GM12864 (cell line): ENCODE measurements at regions not wholly inside any gene's neighbourhood (a gene's known extent, or its start where the extent isn't known, plus 50 kb on each side); places are given as distances from the start of the nearest gene placed in this dataset.

Experiments used
- DNase-seq: peaks from one replicate; pipeline ENCODE4 v3.0.0-alpha.2; 2011; ENCODE audit warnings: low read depth
- H3K4me3 ChIP-seq: 2 replicates; pipeline ENCODE4 v1.5.1; 2011; ENCODE audit warnings: mild to moderate bottlenecking, low read depth, low read length, control low read depth
- TF ChIP-seq, protein P1 (sequence below): IDR thresholded peaks from 2 replicates; pipeline ENCODE4 v1.5.1; 2011; ENCODE audit warnings: low read depth, mild to moderate bottlenecking, moderate library complexity, low read length, control low read depth, inconsistent platforms; ENCODE audit errors: missing control alignments

DNA sequence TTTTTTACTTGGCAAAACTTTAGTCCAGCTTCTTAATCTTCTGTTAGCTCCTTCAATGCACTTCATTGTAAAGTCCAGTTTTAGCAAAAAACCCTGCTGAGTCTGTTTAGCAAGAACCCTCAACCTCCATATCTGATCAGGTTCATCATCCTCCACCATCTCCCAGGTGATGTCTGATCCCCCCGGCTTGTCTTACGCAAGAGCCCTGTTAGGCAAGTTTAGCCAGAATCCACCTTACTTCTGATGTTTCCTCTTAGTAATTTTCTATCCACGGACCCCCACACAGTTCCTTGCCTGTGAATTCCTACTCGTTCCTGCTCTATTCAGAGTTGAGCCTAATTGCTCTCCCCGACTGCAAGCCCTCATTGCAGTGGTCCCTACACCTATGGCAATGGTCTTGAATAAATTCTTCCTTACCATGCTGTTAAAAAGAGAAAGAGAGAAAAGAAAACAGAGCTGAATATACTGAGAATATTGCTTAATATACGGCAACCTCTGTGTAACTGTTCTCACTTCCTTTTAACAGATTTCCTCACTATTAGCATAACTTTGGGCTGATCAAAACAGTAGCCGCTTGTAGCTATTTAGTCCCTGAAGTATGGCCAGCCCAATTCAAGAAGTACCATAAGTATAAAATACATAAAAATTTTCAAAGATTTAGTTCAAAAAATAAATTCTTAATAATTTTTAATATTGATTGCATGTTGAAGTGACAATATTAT, 78.7 kb upstream of the MME start:
- no peak overlapping the region for H3K4me3 ChIP-seq
- DNase-seq = no peak

DNA sequence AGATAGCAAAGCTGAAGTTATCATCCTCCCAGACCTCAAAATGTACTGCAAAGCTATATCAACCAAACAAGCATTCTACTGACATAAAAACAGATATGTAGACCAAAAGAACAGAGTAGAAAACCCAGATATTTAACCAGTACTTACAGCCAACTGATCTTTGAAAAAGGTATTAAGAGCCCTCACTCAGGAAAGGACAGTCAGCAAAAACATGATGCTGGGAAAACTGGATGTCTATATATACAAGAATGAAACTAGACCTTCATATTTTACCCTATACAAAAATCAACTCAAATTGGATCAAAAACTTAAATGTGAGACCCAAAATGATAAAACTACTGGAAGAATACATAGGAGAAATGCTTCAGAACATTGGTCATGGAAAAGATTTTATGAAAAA, 87.5 kb upstream of the MME start:
- DNase-seq = no peak
- no peak overlapping the region for H3K4me3 ChIP-seq
- TF ChIP-seq, protein P1, sequence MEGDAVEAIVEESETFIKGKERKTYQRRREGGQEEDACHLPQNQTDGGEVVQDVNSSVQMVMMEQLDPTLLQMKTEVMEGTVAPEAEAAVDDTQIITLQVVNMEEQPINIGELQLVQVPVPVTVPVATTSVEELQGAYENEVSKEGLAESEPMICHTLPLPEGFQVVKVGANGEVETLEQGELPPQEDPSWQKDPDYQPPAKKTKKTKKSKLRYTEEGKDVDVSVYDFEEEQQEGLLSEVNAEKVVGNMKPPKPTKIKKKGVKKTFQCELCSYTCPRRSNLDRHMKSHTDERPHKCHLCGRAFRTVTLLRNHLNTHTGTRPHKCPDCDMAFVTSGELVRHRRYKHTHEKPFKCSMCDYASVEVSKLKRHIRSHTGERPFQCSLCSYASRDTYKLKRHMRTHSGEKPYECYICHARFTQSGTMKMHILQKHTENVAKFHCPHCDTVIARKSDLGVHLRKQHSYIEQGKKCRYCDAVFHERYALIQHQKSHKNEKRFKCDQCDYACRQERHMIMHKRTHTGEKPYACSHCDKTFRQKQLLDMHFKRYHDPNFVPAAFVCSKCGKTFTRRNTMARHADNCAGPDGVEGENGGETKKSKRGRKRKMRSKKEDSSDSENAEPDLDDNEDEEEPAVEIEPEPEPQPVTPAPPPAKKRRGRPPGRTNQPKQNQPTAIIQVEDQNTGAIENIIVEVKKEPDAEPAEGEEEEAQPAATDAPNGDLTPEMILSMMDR = no peak

More for the DNA sequence above, 78.7 kb upstream of the MME start:
- TF ChIP-seq, protein P1 = no peak

DNA sequence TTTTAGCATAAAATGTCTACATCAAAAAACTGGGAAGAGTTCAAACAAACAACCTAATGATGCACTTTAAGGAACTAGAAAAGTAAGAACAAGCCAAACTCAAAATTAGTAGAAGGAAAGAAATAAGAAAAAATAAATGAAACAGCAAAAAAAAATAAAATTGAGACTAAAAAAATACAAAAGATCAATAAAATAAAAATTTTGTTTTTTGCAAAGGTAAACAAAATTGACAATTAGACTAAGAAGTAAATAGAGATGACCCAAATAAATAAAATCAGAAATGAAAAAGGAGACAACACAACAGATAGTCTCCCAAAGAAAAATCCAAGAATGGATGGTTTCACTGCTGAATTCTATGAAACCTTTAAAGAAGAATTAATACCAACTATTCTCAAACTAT, 89.6 kb upstream of the MME start:
- TF ChIP-seq, protein P1 = no peak
- no peak overlapping the region for H3K4me3 ChIP-seq
- no peak for DNase-seq

DNA sequence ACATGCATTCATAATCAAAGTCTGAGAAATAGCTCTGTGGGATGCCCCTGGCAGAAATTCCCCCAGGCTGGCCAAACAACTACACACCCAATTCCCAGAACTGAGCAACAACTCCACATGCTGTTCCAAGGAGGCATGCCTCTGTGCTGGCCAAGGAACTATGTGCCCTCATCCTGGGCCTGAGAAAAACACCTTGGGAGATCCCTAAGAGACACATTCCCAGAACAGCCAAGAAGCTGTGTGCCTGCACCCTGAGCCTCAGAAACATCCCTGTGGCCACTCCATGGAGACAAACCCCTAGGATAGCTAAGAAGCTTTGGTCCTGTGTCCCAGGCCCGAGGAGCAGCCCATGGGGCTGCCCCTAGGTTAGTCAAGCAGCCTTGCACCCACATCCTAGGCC, 92.3 kb upstream of the MME start:
- no peak for DNase-seq
- no peak overlapping the region for H3K4me3 ChIP-seq
- TF ChIP-seq, protein P1 = no peak

DNA sequence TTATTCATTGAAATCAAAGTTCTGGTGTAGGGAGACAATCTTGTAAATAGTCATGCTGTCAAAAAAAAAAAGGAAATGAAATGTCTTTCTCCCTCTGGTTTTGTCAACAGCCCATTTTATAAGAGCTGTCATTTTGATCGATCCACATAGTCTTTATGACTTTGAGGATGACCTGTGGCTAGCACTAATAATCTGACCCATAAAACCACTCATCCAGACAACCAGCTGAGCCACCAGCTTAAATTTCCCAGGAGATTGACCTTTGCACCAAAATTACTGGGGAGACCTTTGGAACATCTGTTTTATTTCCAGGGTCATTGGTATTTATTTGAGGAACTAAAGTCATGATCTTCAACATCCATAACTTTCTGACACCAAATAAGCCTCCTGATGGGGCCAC, 98.5 kb upstream of the MME start:
- DNase-seq = no peak
- TF ChIP-seq, protein P1 = no peak
- no peak overlapping the region for H3K4me3 ChIP-seq

DNA sequence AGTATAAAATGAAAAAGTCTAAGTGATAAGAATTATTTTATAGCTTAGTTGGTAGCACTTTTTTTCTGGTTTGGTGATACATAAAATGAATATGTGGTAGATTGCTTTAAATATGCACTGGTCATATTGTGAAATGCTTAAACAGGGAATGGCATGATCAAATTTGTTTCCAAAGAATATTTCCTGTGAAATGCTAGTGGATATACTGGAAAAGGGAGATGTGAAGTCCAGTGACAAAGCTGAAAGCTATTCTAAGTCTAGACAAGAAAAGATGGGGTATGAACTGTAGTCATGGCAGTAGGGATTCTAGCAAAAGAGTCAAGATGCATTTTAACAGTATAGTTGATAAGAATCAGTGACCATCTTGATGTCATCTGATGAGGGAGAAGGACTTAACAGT, 98.9 kb upstream of the MME start:
- TF ChIP-seq, protein P1 = no peak
- H3K4me3 ChIP-seq = no peak overlapping the region
- no peak for DNase-seq

DNA sequence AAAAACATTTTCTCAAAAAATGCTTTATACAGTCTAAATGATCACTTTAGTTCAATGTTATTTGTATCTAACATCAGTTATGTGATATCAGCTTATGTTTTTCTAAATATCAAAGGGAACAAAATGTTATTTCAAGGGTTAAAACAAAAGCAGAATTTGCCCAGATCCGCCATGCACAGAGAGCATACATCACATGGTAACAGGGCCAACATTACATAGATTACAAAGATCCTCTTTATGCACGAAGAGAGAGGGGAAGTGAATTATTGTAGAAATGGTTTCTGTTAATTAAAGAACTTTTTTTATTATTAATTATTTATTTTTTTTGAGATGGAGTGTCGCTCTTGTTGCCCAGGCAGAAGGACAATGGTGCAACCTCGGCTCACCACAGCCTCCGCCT, 100.8 kb upstream of the MME start:
- TF ChIP-seq, protein P1 = no peak

More for the DNA sequence above, 100.8 kb upstream of the MME start:
- no peak overlapping the region for H3K4me3 ChIP-seq
- no peak for DNase-seq
